K562 (cell line): ENCODE measurements at regions not wholly inside any gene's neighbourhood (a gene's known extent, or its start where the extent isn't known, plus 50 kb on each side); places are given as distances from the start of the nearest gene placed in this dataset.

Experiments used
- ATAC-seq: fragments of 200-7000 bp; cut with Tn5 transposase; 3 replicates; pipeline ENCODE4 v1.9.1; 2020; ENCODE audit warnings: moderate library complexity
- BruUV-seq: library from RNA; stranded (reverse); fragments of 400-500 nt; replicated peaks from 2 replicates; lab custom pipeline; 2021; lab: Mats Ljungman, UMichigan
- CTCF ChIA-PET: fragments of 300-600 bp; formaldehyde crosslinking; extraction: SDS; loops from one replicate; lab custom pipeline; 2021; ENCODE audit warnings: low intra/inter-chr PET ratio; lab: Yijun Ruan, JAX
- POLR2A ChIA-PET: fragments of 300-600, 350-650 bp; sonication (Branson Sonifier 250); formaldehyde crosslinking; extraction: SDS; loops from one replicate; lab custom pipeline; 2021; ENCODE audit warnings: antibody characterized with exemption, inconsistent platforms; lab: Yijun Ruan, JAX
- DNase-seq, 4 experiments: peaks; one replicate each; pipeline versions ENCODE4 v3.0.0 to v3.0.0-alpha.2; 2011 to 2018; ENCODE audit warnings: low spot score in 3 of 4, mixed read lengths in 3 of 4; ENCODE audit errors: extremely low read depth in 1 of 4
- FAIRE-seq: peaks from 2 replicates; lab custom pipeline; 2011; peaks lifted over from hg19 to GRCh38; lab: Jason Lieb, UNC
- H2AFZ ChIP-seq: 2 replicates; pipeline ENCODE4 v1.6.0; 2011; ENCODE audit warnings: low read depth, low read length, control low read depth, inconsistent platforms
- H3K27ac ChIP-seq: fragments of 200-600 bp; 3 replicates; pipeline ENCODE4 v1.8.0; 2011; ENCODE audit warnings: low read depth, mild to moderate bottlenecking, control low read depth, inconsistent platforms, low read length, moderate library complexity, mixed read lengths; ENCODE audit errors: extremely low read depth
- H3K27me3 ChIP-seq, 2 experiments: fragments of 300-600 bp in 1 of 2; 2 replicates in 1 of 2; 3 replicates in 1 of 2; pipeline versions ENCODE4 v1.6.0 to v1.8.0; 2011; ENCODE audit warnings: inconsistent platforms in 2 of 2, low read length in 2 of 2, mild to moderate bottlenecking in 1 of 2, mixed read lengths in 1 of 2, moderate library complexity in 1 of 2; ENCODE audit not compliant: control insufficient read depth in 2 of 2, insufficient read depth in 2 of 2
- H3K36me3 ChIP-seq: fragments of 300-600 bp; 3 replicates; pipeline ENCODE4 v1.8.0; 2011; ENCODE audit warnings: mild to moderate bottlenecking, low read length, inconsistent platforms; ENCODE audit not compliant: control insufficient read depth, insufficient read depth
- H3K4me1 ChIP-seq, 2 experiments: fragments of 200-600 bp in 1 of 2; replicated peaks in 1 of 2; 2 replicates in 1 of 2; 3 replicates in 1 of 2; pipeline versions ENCODE4 v1.5.1 to v1.8.0; 2011; ENCODE audit warnings: inconsistent platforms in 2 of 2, low read length in 2 of 2, mild to moderate bottlenecking in 1 of 2, mixed read lengths in 1 of 2, moderate library complexity in 1 of 2; ENCODE audit not compliant: control insufficient read depth in 2 of 2, insufficient read depth in 2 of 2
- H3K4me2 ChIP-seq: 2 replicates; pipeline ENCODE4 v1.6.1; 2011; ENCODE audit warnings: low read length, control low read depth, inconsistent platforms, mixed read lengths; ENCODE audit not compliant: insufficient read depth
- H3K4me3 ChIP-seq: fragments of 200-600 bp; sonication (generic), shearing (Covaris generic); 2 replicates; pipeline ENCODE4 v1.5.1; 2016; ENCODE audit warnings: control low read depth, inconsistent platforms
- H3K79me2 ChIP-seq: fragments of 200-600 bp; 3 replicates; pipeline ENCODE4 v1.8.0; 2011; ENCODE audit warnings: low read length, inconsistent platforms; ENCODE audit not compliant: control insufficient read depth, insufficient read depth
- H3K9ac ChIP-seq, 2 experiments: 2 replicates each; pipeline versions ENCODE4 v1.6.0 to v1.6.1; 2011; ENCODE audit warnings: low read depth in 2 of 2, low read length in 2 of 2, control low read depth in 1 of 2, inconsistent platforms in 1 of 2, mild to moderate bottlenecking in 1 of 2, mixed read lengths in 1 of 2; ENCODE audit not compliant: insufficient read depth in 1 of 2
- H3K9me1 ChIP-seq: one replicate; pipeline ENCODE4 v1.6.0; 2011; ENCODE audit warnings: inconsistent platforms, mild to moderate bottlenecking, low read length, moderate library complexity; ENCODE audit not compliant: control insufficient read depth, insufficient read depth
- H3K9me3 ChIP-seq: replicated peaks from 2 replicates; pipeline ENCODE4 v1.5.1; 2011; ENCODE audit warnings: low read depth, low read length, inconsistent platforms; ENCODE audit not compliant: control insufficient read depth, insufficient read depth
- H4K20me1 ChIP-seq: replicated peaks from 2 replicates; pipeline ENCODE4 v1.6.1; 2011; ENCODE audit warnings: low read length, inconsistent platforms, mixed read lengths; ENCODE audit not compliant: control insufficient read depth, insufficient read depth
- HLTF ChIP-seq: fragments of 450-650 bp; IDR thresholded peaks from 2 replicates; pipeline ENCODE4 v1.6.1; 2016
- ILK ChIP-seq: fragments of 450-650 bp; IDR thresholded peaks from 2 replicates; pipeline ENCODE4 v1.6.1; 2016; ENCODE audit warnings: missing genetic modification characterization, low read depth, mild to moderate bottlenecking, missing compliant biosample characterization, moderate library complexity, borderline replicate concordance
- PPARD ChIP-seq: fragments of 250-450 bp; sonication (Bioruptor Pico); IDR thresholded peaks from 2 replicates; pipeline ENCODE4 v1.8.0; 2022; ENCODE audit warnings: inconsistent platforms, mild to moderate bottlenecking, moderate library complexity
- ZNF3 ChIP-seq: fragments of 250-450 bp; sonication (Bioruptor Pico); IDR thresholded peaks from 2 replicates; pipeline ENCODE4 v1.5.0; 2021; ENCODE audit warnings: mild to moderate bottlenecking, moderate library complexity
- WGBS: fragments of 100-300 bp; shearing (Covaris generic); methylation state at CpG from one replicate; pipeline ENCODE4 v1.1.6; 2016; ENCODE audit warnings: low coverage, mixed read lengths; ENCODE audit not compliant: insufficient coverage; ENCODE audit errors: missing lambda C conversion rate; 5-methylcytosine and 5-hydroxymethylcytosine counted together
- in situ Hi-C: fragments of 300-500 bp; cut with MboI; formaldehyde crosslinking; loops from 4 replicates; pipeline ENCODE4 v1.15.0; 2018; ENCODE audit warnings: inconsistent platforms, mixed read lengths
- intact Hi-C: fragments of 100-400 bp; cut with micrococcal nuclease; formaldehyde crosslinking; loops from 2 replicates; pipeline ENCODE4 v1.14.2; 2022
- TF ChIP-seq, protein P1 (sequence below): sonication (generic); formaldehyde crosslinking; IDR thresholded peaks from 2 replicates; pipeline ENCODE4 v1.8.0; 2022; ENCODE audit warnings: mild to moderate bottlenecking, missing genetic modification reagents, borderline replicate concordance

GRCh38 chr20:37593710-37594109 is 66.0 kb upstream of the BLCAP start:
- no peaks in the 10 kb centered on the region for H3K36me3 ChIP-seq
- no peak overlapping the region for H3K4me3 ChIP-seq
- no peak overlapping the region for H3K27ac ChIP-seq
- H3K4me1 ChIP-seq, result peaks cover 0 to 5% of the 10 kb centered on the region in 2 experiments; a peak in 1 of 5 replicates
- ATAC-seq (no peak), DNase-seq (no peak)
- no TSS peak for BruUV-seq
- 1% methylated on average over 4 of the region's 4 CpGs for WGBS
- intact Hi-C loops (no loop called here), in situ Hi-C loops (no loop called here)
- no peak overlapping the region for H3K4me2 ChIP-seq
- no peak overlapping the region for H3K9ac ChIP-seq
- H3K79me2 ChIP-seq, result no peaks in the 10 kb centered on the region
- no peaks in the 10 kb centered on the region; the same call in 1 of the 2 replicates for H3K9me3 ChIP-seq
- POLR2A ChIA-PET, result interaction anchor here (0.7 to 0.8 kb wide), 2 partner anchors 11 to 257 kb away, joined by 3 read pairs; no protein-coding TSS in a partner anchor
- no peaks in the 10 kb centered on the region for H4K20me1 ChIP-seq
- no peak overlapping the region for H2AFZ ChIP-seq
- no peak for TF ChIP-seq ILK
- no peak for TF ChIP-seq HLTF
- TF ChIP-seq, protein P1, sequence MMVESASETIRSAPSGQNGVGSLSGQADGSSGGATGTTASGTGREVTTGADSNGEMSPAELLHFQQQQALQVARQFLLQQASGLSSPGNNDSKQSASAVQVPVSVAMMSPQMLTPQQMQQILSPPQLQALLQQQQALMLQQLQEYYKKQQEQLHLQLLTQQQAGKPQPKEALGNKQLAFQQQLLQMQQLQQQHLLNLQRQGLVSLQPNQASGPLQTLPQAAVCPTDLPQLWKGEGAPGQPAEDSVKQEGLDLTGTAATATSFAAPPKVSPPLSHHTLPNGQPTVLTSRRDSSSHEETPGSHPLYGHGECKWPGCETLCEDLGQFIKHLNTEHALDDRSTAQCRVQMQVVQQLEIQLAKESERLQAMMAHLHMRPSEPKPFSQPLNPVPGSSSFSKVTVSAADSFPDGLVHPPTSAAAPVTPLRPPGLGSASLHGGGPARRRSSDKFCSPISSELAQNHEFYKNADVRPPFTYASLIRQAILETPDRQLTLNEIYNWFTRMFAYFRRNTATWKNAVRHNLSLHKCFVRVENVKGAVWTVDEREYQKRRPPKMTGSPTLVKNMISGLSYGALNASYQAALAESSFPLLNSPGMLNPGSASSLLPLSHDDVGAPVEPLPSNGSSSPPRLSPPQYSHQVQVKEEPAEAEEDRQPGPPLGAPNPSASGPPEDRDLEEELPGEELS (CRISPR knock-in tag), result no peak
- no peak for TF ChIP-seq ZNF3 (CRISPR knock-in tag)
- no peak for TF ChIP-seq PPARD
- TF ChIP-seq, all 486 proteins: peak for 0
- CTCF ChIA-PET, result no interaction called here
- Histone ChIP-seq H3K9me1 (no peaks in the 10 kb centered on the region), H3K27me3 (peaks cover 6 to 46% of the 10 kb centered on the region in 2 experiments; a peak in 4 of 5 replicates)
- FAIRE-seq, result no peak
